ENCODE measurements at regions not wholly inside any gene's neighbourhood (a gene's known extent, or its start where the extent isn't known, plus 50 kb on each side); places are given as distances from the start of the nearest gene placed in this dataset.
A peak's percentile ranks its signal among the peaks of the same experiment; 100 is the strongest.
"Not testable (repeated sequence)": the region's sequence is repeated elsewhere in the genome, so short reads cannot be mapped to it uniquely, and the experiment has no call there.

DNA sequence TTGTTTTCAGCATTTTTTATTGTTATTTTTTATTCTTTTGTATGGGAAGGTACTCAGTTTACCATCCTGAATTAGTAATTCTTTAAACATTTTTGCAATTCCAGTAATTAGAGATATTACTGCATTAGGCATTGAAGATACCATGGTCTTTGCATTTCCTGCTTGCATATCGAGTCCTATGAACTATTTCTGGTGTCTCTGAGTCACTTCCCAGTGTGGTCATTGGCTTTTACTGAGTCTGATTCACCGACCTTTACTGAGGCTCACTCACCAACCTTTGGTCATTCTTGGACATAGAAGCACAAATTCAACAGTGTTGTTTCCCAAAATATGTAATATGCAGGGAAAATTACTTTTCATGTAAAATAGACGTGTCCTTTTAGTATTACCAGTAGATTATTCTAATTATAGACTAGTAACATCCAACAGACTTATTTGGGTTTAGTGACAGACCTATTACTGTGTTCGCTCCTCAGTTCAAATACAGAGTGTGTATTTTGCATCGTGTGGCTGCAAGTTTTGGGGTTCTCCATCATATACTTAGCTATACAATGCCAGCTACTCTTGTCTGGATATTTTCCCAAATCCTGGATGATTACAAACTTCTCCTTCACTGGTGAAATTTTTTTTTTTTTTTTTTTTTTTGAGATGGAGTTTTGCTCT is 180.7 kb upstream of the PRSS1 start:
- DNase-seq (ENCODE audit: low read depth) = peak; percentile 65

DNA sequence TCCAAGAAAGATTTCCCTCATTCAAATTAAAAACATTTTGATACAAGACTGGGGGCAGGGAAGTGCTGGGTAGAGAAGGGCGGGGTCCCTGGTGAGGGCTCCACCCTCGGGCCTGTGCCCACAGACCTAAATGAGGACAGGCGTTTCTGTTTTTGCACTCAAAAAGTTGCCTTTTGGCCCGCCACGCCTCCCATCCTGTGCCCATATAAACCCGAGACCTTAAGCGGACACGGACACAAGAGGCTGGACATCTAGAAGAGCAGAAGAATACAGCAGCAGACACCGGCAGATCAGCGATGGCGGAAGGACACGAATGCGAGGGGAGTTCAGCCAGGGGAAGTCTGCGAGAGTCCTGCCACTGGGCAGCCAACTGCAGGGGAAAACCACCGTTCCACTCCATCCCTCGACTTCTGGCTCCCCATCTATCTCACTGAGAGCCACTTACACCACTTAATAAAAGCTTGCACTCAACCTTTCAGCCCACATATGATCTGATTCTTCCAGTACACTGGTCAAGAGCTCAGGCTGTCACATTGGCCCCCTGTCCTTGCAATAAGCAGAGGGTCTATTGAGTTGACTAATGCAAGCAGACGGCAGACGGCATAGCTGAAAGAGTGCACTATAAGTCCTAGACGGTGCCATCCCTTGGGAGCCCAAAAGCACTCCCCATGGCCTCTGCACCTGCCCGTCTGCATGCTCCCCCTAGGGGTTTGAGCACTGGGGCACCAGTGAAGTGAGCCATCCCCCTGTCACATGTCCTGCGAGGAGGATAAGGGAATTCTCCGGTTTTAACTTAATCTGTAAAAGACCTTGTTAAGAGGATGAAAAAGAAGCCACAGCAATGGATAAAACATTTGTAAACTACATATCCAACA is 181.8 kb upstream of the PRSS1 start:
- DNase-seq (ENCODE audit: low read depth) = no peak

DNA sequence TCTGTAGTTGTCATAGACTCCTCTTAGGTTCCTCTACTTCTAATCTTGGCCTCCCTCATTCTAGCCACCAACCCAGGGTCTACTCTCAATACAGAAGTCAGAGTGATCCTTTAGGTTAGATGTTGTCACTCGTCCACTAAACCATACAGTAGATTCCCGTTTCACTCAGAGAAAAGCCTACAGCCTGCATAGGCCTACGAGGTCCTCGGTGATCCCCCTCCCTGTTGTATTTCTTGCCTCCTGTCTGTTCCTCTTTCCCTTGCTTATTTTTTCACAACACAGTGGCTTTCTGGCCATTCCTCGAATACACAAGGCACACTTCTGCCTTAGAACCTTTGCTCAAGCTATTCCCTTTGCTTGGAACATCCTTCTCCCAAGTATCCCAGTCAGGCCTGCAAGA is 183.0 kb upstream of the PRSS1 start:
- DNase-seq (ENCODE audit: low read depth) = no peak

DNA sequence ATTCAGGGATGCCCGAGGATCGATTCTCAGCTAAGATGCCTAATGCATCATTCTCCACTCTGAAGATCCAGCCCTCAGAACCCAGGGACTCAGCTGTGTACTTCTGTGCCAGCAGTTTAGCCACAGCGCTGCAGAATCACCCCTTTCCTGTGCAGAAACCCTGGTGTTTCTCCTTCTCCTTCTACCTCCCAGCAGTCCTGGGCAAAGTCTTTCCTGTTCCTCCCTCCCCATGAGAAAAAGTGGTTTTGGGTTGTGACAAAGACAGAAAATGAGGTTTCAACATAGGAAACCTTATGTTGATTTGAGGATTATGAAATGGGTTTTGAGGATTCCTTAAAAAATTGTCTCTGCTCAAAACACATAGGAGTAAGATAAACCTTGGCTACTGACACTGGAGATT is 185.1 kb upstream of the PRSS1 start:
- DNase-seq (ENCODE audit: low read depth) = not testable (repeated sequence)

DNA sequence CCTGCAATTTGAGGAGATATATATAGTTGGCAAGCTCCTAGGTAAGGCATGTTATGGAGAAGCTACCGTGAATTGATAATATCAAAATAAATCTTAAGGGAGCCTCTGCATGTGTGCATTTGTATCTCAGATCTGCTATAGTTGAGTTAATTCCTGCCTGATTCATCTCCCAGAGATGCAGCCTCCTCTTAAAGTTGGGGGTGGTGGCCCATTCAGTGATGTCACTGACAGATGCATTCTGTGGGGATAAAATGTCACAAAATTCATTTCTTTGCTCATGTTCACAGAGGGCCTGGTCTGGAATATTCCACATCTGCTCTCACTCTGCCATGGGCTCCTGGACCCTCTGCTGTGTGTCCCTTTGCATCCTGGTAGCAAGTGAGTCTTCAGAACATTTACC is 185.8 kb upstream of the PRSS1 start:
- DNase-seq (ENCODE audit: low read depth) = no peak

DNA sequence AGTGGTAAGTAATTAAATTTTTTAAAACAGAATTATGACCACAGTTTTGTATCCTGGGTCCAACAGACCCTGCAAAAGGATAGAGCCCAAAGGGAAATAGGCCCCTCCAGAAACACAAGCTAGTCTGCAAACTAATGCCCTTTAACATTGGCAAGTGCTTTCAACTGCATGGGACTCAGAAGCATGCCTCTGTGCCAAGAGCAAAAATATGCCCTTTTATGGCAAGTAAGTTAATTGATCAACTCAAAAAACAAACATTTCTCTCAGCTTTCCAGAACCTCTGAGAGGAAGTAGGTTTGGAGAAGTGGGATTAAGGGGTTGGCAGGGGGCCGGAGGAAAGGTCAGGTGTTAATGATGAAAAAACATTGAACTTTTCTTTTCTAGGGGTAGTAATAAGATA is 186.6 kb upstream of the PRSS1 start:
- DNase-seq (ENCODE audit: low read depth) = no peak

DNA sequence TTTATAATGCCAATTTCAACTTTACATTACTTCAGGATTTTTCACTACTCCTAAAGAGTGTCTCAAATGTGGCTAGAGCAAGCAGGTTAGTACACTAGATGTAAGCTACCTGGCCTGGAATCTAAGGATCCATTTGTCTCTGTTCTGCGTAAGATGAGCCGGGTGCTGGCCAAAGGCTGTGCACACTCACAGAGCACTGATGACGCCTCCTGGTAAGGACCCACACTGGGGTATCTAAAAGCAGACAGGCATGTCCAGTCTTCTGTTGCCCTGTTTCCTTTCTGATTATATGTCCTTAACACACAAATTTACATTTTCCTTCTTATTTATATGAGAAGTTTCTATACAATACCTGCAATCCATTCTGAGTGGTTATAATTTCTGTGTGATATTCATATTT is 187.9 kb upstream of the PRSS1 start:
- not testable (repeated sequence) for DNase-seq (ENCODE audit: low read depth)

DNA sequence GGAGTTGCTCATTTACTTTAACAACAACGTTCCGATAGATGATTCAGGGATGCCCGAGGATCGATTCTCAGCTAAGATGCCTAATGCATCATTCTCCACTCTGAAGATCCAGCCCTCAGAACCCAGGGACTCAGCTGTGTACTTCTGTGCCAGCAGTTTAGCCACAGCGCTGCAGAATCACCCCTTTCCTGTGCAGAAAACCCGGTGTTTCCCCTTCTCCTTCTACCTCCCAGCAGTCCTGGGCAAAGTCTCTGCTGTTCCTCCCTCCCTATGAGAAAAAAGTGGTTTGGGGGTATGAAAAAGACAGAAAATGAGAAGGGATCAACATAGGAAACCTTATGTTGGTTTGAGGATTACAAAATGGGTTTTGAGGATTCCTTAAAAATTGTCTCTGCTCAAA is 188.5 kb upstream of the PRSS1 start:
- not testable (repeated sequence) for DNase-seq (ENCODE audit: low read depth)

DNA sequence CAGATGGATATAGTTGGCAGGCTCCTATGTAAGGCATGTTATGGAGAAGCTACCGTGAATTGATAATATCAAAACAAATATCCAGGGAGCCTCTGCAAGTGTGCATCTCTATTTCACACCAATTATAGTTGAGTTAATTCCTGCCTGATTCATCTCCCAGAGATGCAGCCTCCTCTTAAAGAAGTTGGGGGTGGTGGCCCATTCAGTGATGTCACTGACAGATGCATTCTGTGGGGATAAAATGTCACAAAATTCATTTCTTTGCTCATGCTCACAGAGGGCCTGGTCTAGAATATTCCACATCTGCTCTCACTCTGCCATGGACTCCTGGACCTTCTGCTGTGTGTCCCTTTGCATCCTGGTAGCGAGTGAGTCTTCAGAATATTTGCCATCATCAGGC is 189.1 kb upstream of the PRSS1 start:
- no peak for DNase-seq (ENCODE audit: low read depth)

DNA sequence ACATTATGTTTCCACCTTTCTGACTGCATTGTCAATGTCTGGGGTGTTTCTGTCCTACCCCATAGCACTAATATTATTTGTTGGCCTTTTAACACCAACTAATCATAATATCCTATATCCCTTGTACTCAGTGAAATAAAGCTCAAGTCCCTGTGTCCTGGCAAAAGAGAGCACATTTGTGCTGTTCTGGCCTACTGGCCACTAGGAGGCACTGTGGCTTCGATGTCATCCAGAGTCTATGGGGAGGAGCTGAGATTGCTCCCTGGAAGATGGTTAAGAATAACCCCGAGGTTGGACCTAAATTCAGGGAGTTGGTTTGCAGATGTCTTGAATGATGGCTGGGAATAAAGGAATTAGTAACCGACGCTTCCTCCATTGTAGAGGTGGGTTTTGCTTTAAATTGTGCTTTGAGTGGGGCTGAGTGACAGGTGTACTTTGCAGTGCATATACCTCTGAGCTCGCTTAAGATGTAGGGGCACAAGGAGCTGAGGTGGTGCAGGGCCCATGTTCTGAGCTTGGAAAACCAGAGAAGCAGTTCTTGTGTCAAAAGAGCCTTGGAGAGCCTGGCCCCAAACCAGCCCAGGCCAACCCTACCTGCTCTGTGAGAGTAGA is 191.2 kb upstream of the PRSS1 start:
- DNase-seq (ENCODE audit: low read depth) = no peak

DNA sequence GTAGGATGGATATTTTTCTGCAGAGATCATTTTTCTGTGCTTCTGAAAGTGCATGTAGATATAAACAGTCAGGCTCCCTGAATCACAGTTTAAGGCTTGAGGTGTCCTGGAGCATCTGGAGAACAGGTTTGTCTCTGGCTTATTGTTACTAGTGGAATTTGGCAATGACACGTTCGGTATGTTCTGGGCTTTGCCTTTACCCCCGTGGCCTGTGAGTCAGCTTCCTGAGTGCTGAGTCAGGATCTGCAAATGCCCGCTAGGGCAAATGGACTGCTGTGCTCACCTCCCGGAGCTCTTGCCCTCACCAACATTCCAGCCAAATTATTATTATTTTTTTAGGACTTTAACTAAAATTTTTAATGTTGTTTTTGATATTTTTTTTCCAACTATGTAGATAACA is 192.5 kb upstream of the PRSS1 start:
- peak; percentile 97 for DNase-seq (ENCODE audit: low read depth)

DNA sequence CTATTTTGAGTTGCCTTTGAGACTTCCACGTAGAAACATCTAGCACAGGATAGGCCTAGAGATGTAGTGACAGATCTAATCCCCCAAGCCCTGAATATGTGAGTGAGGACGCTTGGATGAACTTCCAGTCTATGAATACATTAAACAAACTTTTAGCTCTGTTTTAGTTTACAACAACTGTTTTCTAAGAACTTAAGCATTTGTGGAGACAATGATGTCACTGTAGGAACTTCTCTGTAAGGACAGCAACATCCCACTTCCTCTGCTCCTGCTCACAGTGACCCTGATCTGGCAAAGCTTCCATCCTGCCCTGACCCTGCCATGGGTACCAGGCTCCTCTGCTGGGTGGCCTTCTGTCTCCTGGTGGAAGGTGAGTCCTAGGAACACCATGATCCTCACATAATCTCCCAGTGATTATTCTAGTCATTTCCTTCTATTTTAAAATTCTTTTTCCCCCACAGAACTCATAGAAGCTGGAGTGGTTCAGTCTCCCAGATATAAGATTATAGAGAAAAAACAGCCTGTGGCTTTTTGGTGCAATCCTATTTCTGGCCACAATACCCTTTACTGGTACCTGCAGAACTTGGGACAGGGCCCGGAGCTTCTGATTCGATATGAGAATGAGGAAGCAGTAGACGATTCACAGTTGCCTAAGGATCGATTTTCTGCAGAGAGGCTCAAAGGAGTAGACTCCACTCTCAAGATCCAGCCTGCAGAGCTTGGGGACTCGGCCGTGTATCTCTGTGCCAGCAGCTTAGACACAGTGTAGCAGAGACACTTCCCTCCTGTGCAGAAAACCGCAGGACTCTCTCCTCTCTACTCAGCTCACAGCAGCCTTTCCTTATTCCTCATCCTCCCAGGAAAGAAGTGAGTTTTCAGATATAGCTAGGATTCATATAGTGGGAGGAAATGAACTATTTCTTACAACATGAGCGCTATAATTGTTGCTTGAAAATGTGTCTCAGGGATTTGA is 194.4 kb upstream of the PRSS1 start:
- no peak for DNase-seq (ENCODE audit: low read depth)

DNA sequence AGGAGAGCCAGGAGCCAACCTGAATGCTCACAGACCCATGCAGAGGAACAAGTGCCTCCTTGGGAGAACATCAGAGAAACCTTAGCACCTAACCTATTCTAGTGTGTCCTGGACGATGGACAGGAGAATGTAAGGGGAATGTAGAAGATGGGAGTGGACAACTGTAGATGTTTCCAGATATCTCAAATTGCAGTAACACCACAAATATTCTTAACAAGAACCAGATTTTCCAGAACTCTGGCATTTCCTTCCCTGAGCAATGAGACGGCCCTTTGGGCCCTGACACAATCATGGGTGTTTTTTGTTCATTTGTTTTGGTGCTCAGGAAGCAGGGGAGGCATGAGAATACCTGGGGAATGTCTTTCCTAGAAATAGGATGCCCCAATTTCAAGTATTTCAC is 196.1 kb upstream of the PRSS1 start:
- peak; percentile 46 for DNase-seq (ENCODE audit: low read depth)

DNA sequence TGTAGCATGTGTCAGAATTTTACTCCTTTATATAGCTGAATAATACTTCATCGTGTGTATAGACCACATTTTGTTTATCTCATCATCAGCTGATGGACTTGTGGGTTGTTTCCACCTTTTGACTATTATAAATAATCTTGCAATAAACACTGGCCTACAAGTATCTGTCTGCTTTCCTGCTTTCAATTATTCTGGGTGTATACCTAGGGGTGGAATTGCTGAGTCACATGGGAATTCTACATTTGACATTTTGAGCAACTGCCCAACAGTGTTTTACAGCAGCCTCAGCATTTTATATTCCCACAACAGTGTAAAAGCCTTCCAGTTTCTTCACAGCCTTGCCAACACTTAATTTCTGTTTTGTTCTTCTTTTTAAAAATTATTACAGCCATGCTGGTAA is 200.3 kb upstream of the PRSS1 start:
- peak; percentile 64 for DNase-seq (ENCODE audit: low read depth)

DNA sequence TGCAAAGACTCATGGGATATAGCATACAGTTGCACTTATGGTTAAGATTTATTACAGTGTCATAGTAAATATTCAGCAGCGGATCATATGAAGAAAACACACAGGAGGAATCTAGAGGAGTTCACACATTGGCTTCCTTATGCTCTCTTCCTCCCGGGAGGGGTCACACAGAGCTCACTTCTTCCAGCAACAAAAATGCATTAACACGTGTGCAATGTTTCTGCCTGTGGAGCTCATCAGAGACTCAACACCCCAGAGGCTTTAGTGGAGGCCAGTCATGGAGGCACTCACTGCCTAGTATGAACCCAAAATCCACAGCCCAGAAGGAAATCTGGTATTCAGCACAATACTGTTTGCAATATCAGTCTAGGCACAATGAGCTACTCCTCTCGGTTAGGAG is 202.8 kb upstream of the PRSS1 start:
- no peak for DNase-seq (ENCODE audit: low read depth)

DNA sequence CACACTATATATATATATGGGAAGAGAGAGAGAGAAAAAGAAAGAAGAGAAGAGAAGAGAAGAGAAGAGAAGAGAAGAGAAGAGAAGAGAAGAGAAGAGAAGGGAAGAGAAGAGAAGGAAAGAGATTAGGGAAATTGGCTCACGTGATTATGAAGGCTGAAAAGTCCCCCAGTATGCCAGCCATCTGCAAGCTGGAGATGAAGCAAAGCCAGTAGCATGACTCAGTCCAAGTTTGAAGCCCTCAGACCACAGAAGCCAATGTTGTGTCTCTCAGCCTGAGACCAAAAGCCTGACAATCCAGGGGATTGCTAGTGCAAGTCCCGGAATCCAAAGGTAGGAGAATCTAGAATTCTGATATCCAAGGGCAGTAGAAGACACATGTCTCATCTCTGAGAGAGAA is 206.3 kb upstream of the PRSS1 start:
- peak; percentile 34 for DNase-seq (ENCODE audit: low read depth)

DNA sequence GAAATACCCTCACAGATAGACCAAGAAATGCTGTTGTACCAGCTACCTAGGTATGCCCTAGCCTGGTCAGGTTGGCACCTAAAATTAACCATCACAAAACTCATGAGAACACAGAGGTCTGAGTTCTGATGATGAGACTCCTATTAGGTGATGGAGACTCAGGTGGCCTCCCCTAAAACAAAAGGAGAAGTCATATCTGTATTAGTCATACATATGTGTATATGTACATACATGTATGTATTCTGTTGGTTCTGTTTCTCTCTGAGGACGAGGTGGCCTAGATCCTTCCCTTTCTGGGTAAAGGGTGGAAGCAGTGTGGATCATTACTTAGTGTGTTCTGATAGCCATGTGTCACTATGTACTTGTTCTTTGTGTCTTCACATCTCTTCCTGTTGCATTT is 207.2 kb upstream of the PRSS1 start:
- no peak for DNase-seq (ENCODE audit: low read depth)

DNA sequence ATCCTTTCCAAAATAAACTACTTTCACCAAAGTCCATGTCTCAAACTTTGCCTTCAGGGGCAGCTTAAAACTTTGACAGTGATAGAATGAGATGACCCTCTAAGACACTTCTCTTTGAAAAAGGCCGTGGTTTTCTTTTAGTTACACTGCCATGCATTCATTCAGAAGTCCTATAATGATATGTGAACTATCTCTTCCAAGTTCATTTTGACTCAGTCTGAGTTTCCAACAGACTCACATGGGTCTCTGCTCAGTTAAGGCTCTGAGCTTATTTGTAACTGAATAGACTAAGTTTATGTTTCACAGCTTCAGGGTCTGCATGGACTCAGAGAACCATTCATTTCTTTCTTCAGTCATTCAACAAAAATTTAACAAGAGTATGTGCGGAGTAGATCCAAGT is 208.9 kb upstream of the PRSS1 start:
- DNase-seq (ENCODE audit: low read depth) = no peak

DNA sequence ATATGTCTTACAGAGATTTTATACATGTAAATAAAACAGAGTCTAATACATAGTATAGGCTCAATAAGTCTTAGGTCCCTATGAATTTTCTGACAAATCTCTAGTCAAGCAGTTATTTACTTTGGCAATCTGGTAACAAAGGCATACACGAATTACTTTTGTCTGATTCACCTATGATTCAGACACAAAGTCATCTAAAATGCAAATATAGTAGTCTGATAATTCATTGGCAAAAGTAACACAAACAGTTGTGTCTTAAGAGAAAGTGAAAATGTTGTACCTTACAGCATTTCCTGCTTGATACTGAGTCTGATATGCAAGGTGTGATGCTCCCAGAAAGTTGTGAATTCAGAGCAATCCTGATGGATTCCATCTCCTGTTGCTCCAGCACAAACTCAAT is 209.4 kb upstream of the PRSS1 start:
- DNase-seq (ENCODE audit: low read depth) = no peak

DNA sequence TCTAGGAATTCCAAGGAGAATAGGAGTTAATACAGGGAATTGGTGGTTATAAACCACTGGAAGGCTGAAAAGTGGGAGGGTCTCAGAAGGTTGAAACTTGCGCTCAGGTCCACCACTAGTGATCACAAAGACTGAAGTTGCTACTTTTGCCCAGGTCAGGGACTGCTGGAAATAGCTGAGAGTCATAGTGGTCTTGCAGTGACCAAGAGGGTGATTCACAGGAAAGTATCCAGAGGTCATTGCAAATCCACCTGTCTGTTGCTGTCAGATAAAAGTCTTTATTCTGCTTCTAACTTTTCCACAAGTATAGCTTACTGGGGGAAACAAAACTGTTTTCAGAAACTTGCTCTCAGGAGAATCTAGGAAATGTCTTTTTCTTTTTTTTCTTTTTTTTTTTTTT is 211.5 kb upstream of the PRSS1 start:
- DNase-seq (ENCODE audit: low read depth) = no peak

DNA sequence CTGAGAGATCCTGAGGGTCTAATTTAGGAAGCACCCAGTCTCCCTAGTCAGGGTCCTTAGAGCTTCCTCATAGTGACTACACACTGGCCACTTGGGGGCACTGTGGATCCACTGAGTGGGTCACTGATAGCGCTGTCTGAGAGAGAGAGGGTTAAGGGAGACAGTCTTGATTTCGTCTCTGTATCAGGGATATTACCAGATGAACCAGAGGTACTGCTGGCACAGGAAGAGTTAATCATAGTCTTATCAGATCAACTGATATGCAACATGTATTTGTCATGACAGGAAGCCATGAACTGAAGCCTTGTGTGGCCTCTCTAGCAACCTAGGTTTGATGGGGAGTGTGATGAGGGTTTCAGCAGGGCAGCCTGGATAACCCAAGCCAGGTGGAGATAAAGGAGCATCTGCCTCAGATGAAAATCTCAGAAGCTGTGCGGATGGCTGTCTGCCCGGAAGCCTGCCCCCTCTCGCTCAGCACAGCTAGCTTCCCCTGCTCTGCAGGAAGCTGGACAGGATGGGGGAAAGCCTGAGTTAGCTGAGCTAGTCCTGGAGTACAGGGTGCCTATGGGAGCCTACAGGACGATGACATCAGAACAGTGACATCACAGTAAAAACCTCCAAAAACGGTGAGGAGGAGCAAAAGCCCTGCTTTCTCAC is 214.0 kb upstream of the PRSS1 start:
- DNase-seq (ENCODE audit: low read depth) = peak; percentile 80

DNA sequence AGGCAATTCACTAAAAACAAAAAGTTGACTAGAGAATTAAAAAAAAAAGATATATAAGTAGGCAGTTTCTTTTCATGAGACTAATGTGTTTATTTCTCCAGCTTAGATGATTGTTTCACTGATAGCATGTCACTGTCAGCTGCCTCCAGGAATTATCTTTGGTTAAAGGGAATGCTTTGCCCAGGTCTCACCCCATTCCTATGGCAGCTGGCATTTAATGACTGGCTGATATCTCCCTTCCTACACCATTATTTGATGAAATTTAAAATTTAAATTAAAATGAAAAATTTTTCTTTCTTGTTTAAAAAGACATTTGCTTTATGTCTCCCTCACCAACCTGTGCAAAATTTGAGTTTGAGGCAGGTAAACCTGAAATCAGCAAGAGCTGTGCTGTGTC is 214.5 kb upstream of the PRSS1 start:
- DNase-seq (ENCODE audit: low read depth) = no peak

Measured in GM04504 (cell line).